GDM1 (cell line): ENCODE measurements at regions not wholly inside any gene's neighbourhood (a gene's known extent, or its start where the extent isn't known, plus 50 kb on each side); places are given as distances from the start of the nearest gene placed in this dataset.
"Not testable (repeated sequence)": the region's sequence is repeated elsewhere in the genome, so short reads cannot be mapped to it uniquely, and the experiment has no call there.

Experiments used
- DNase-seq: peaks from one replicate; lab custom pipeline; 2025; lab: John Stamatoyannopoulos, UW

GRCh38 chr7:86372262-86372661, 271.4 kb upstream of the GRM3 start:
- DNase-seq = no peak

DNA sequence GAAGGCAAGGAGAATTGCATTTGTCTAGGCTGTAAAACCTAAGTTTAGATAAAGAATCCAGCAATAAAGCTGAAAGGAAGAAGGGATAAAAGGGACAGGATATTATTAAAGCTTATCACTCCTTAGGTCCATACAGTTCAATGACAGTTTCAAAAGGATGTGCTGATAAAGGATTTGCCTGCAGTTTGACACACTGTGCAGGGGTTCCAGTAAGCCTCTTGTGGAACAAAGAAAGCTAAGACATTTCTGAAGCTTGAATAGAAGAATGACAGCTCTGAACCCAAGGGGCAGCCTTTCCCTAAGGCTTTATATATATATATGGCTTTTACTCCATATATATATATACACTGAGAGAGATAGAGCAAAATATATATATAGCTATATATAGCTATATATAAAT, 276.8 kb upstream of the GRM3 start:
- no peak for DNase-seq

GRCh38 chr7:86340407-86340806, 303.3 kb upstream of the GRM3 start:
- not testable (repeated sequence) for DNase-seq

- DNase-seq = no peak
Measured at GRCh38 chr7:86339051-86339450, 304.7 kb upstream of the GRM3 start.

DNA sequence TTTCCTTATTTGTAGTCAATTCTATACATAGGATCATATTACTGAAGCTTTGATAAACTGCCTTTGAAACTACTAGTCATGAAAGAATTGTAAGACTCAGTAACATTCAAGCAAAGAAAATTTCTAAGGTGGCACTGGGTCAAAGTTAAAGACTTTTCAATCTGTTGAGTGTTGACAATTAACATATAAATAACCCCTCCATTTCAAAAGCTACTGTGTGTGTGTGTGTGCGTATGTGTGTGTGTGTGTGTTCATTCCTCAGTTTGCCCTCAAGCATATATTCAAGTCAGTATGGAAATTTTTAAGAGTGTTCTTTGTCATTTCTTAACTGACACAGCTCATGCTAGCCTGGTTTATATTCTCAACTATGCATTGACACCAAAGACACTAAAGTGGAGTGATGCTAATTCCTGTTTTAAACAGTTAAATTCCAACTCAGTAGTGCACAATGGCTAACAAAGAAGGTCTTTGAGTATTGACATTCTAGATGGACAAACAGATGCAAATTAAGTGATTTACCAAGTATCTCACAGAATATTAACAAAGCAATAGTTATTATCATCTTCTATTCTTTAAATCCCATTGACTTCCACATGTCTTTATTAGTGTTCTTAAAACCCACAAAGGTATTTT, 314.8 kb upstream of the GRM3 start:
- DNase-seq = no peak

DNA sequence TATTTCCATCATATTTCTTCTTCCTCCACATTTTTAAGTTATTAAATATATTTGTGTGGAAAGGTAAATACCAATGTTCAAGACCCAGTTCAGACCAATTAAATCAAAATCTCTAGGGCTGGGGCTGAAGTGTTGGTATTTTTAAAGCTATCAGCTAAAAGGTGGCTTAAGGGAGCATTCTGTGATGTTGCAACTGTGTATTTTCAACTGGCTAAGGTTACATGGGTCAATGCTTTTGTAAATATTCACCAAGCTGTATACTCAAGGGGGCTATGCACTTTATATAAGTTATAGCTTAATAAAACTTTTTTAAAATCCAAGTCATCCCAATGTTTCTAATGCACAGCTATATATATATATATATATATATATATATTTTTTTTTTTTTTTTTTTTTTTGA, 316.9 kb upstream of the GRM3 start:
- no peak for DNase-seq

- DNase-seq = no peak
Measured at GRCh38 chr7:86320889-86321288, 322.8 kb upstream of the GRM3 start.

DNA sequence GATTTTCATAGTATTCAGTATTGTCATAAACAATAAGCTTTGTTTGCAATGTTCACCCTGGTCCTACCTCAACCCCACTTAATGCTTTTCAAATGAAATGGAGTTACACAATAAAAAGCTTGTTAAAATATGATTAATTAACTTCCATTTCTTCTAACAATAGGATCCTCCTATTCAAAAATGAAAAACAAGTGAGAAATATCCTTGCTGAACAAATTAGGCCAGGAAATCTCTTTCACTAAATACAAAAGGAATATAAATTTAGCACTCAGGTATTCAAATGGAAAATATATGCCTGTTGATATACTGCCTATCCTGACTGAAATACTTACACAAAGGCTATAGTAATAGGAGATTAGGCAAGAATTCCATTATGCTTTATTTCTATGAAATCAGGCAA, 323.4 kb upstream of the GRM3 start:
- no peak for DNase-seq

GRCh38 chr7:86313842-86314241, 329.9 kb upstream of the GRM3 start:
- DNase-seq = no peak

- no peak for DNase-seq
Measured at GRCh38 chr7:86301301-86301700, 342.4 kb upstream of the GRM3 start.

DNA sequence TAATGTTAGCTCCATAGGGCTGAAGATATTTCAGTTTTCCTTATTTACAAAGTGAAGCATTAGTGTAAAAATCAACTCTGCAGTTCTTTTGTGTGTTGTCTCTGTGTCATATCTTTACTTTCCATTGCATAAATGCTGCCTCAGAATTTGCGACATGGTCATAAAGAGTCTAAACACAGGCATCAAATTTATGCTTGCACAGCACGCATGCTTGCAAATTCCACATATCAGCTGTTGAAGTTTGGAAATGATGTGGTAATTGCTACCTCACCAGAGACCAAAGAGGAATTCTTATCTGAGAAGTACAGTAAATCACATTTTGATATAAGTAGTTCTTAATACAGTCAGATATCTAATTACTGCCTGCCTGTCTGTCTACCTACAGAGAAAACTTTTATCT, 348.2 kb upstream of the GRM3 start:
- no peak for DNase-seq

DNA sequence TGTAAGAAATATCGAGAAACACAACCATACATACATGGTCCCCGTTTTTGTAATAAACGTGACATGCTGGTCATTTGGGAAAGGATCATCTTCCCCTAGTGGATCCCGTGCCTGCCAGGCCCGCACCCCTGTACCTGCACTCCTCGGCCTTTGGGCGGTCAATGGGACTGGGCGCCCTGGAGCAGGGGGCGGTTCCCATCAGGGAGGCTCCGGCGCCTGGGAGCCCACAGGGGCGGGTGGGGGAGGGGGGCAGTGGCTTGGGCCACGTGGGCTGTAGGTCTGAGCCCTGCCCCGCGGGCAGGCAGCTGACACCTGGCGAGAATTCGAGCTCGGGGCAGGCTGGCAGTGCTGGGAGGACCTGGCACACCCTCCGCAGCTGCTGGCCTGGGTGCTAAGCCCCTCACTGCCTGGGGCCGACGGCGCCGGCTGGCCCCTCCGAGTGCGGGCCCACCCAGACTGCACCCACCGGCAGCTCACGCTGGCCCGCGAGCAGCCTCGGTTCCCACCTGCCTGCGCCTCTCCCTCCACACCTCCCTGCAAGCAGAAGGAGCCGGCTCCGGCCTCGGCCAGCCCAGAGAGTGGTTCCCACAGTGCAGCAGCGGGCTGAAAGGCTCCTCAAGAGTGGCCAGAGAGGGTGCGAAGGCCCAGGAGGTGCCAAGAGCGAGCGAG, 361.6 kb upstream of the GRM3 start:
- DNase-seq = no peak

GRCh38 chr7:86280150-86280549, 363.6 kb upstream of the GRM3 start:
- no peak for DNase-seq

DNA sequence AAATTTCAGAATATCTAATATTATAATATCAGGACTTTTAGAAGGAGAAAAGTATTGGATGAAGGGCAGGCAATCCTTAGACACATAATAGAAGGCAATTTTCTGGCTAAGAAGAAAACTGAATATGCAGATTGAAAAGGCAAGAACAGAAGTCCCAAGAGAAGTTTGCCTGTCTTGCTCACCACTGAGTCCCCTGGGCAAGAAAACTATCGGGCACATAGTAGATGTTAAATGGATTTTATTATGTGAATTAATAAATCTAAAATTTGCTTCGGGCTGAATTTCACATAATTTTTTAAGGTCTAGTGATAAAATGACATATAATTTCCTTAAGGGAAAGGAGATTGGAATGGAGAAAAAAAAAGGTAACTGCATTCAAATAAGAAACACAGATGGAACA, 380.9 kb upstream of the GRM3 start:
- no peak for DNase-seq

- no peak for DNase-seq
Measured at GRCh38 chr7:86257894-86258293, 385.8 kb upstream of the GRM3 start.

DNA sequence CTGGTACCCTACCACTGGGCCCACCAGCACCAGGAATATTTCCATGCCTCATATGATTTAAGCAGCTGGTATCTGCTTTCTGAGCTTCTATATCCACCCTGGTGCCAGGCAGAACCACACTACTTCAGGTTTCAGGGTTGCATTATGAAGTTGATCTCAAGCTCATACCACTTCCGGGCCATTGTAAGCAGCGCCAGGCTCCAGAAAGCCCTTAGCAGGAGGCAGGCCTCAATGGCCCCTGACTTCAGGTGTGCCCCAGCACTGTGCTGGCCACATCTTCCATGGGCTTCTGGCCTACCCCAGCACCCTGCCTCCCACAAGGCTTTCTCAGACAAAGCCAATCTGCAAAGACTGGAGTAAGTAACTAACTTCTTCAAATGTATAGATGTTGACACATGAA, 391.3 kb upstream of the GRM3 start:
- DNase-seq = no peak

GRCh38 chr7:86248977-86249376, 394.7 kb upstream of the GRM3 start:
- no peak for DNase-seq

- no peak for DNase-seq
Measured at GRCh38 chr7:86243171-86243570, 400.5 kb upstream of the GRM3 start.

GRCh38 chr7:86226191-86226590, 417.5 kb upstream of the GRM3 start:
- no peak for DNase-seq

GRCh38 chr7:86222806-86223205, 420.9 kb upstream of the GRM3 start:
- no peak for DNase-seq

DNA sequence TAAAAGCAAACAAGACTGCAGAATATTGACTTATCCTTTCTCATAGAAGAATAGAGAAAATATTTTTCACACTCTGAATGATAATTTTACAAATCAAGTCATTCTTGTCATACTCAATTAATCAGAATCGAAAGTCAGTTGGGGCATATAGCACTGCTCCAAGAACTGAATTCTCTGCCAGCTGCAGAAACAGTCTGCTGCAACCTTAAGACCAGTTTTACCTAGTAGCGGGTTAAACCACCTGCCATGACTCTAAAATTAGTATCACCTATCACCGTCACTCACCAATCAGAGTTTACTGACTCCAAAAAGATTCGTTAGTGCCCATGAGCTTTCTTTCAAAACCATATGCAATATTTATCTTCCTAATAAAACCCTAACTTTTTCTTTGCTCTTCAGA, 429.0 kb upstream of the GRM3 start:
- DNase-seq = no peak

DNA sequence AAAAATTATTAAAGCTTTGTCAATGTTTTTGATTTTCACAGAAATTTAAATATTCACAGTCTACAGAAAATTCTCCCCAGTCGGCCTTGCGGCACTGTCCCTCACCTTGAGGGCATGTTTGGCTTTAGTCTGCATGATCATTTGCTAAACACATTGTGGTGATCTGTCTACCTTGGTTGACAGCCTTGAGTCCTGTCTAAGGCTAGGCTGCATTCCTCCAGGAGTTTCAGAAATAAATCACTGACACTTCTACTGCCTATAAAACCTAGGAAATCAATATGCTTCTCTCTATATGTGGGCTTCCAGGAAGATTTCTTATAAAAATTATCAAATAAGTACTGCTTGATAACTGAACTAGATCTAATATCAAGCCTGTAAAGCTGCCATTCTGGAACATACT, 430.7 kb upstream of the GRM3 start:
- DNase-seq = no peak

- DNase-seq = no peak
Measured at GRCh38 chr7:86209036-86209435, 434.7 kb upstream of the GRM3 start.

- DNase-seq = no peak
Measured at GRCh38 chr7:86207740-86208139, 436.0 kb upstream of the GRM3 start.
